ENCODE measurements at regions not wholly inside any gene's neighbourhood (a gene's known extent, or its start where the extent isn't known, plus 50 kb on each side); places are given as distances from the start of the nearest gene placed in this dataset.

GRCh38 chr2:51165534-51166260 is 133.8 kb upstream of the NRXN1 start:
- TF ChIP-seq CTCF (IDR thresholded peaks at IDR 0.05; ENCODE audit: poor library complexity), result no peak
- TF ChIP-seq EZH2 (IDR thresholded peaks at IDR 0.05; ENCODE audit: borderline replicate concordance), result no peak
